K562 (cell line): ENCODE measurements at regions not wholly inside any gene's neighbourhood (a gene's known extent, or its start where the extent isn't known, plus 50 kb on each side); places are given as distances from the start of the nearest gene placed in this dataset.

Experiments used
- ATAC-seq: fragments of 200-7000 bp; cut with Tn5 transposase; 3 replicates; pipeline ENCODE4 v1.9.1; 2020; ENCODE audit warnings: moderate library complexity
- BruUV-seq: library from RNA; stranded (reverse); fragments of 400-500 nt; replicated peaks from 2 replicates; lab custom pipeline; 2021; lab: Mats Ljungman, UMichigan
- CTCF ChIA-PET: fragments of 300-600 bp; formaldehyde crosslinking; extraction: SDS; loops from one replicate; lab custom pipeline; 2021; ENCODE audit warnings: low intra/inter-chr PET ratio; lab: Yijun Ruan, JAX
- POLR2A ChIA-PET: fragments of 300-600, 350-650 bp; sonication (Branson Sonifier 250); formaldehyde crosslinking; extraction: SDS; loops from one replicate; lab custom pipeline; 2021; ENCODE audit warnings: antibody characterized with exemption, inconsistent platforms; lab: Yijun Ruan, JAX
- DNase-seq, 4 experiments: peaks; one replicate each; pipeline versions ENCODE4 v3.0.0 to v3.0.0-alpha.2; 2011 to 2018; ENCODE audit warnings: low spot score in 3 of 4, mixed read lengths in 3 of 4; ENCODE audit errors: extremely low read depth in 1 of 4
- FAIRE-seq: peaks from 2 replicates; lab custom pipeline; 2011; peaks lifted over from hg19 to GRCh38; lab: Jason Lieb, UNC
- H2AFZ ChIP-seq: 2 replicates; pipeline ENCODE4 v1.6.0; 2011; ENCODE audit warnings: low read depth, low read length, control low read depth, inconsistent platforms
- H3K27ac ChIP-seq: fragments of 200-600 bp; 3 replicates; pipeline ENCODE4 v1.8.0; 2011; ENCODE audit warnings: low read depth, mild to moderate bottlenecking, control low read depth, inconsistent platforms, low read length, moderate library complexity, mixed read lengths; ENCODE audit errors: extremely low read depth
- H3K27me3 ChIP-seq, 2 experiments: fragments of 300-600 bp in 1 of 2; 2 replicates in 1 of 2; 3 replicates in 1 of 2; pipeline versions ENCODE4 v1.6.0 to v1.8.0; 2011; ENCODE audit warnings: inconsistent platforms in 2 of 2, low read length in 2 of 2, mild to moderate bottlenecking in 1 of 2, mixed read lengths in 1 of 2, moderate library complexity in 1 of 2; ENCODE audit not compliant: control insufficient read depth in 2 of 2, insufficient read depth in 2 of 2
- H3K36me3 ChIP-seq: fragments of 300-600 bp; 3 replicates; pipeline ENCODE4 v1.8.0; 2011; ENCODE audit warnings: mild to moderate bottlenecking, low read length, inconsistent platforms; ENCODE audit not compliant: control insufficient read depth, insufficient read depth
- H3K4me1 ChIP-seq, 2 experiments: fragments of 200-600 bp in 1 of 2; replicated peaks in 1 of 2; 2 replicates in 1 of 2; 3 replicates in 1 of 2; pipeline versions ENCODE4 v1.5.1 to v1.8.0; 2011; ENCODE audit warnings: inconsistent platforms in 2 of 2, low read length in 2 of 2, mild to moderate bottlenecking in 1 of 2, mixed read lengths in 1 of 2, moderate library complexity in 1 of 2; ENCODE audit not compliant: control insufficient read depth in 2 of 2, insufficient read depth in 2 of 2
- H3K4me2 ChIP-seq: 2 replicates; pipeline ENCODE4 v1.6.1; 2011; ENCODE audit warnings: low read length, control low read depth, inconsistent platforms, mixed read lengths; ENCODE audit not compliant: insufficient read depth
- H3K4me3 ChIP-seq: fragments of 200-600 bp; sonication (generic), shearing (Covaris generic); 2 replicates; pipeline ENCODE4 v1.5.1; 2016; ENCODE audit warnings: control low read depth, inconsistent platforms
- H3K79me2 ChIP-seq: fragments of 200-600 bp; 3 replicates; pipeline ENCODE4 v1.8.0; 2011; ENCODE audit warnings: low read length, inconsistent platforms; ENCODE audit not compliant: control insufficient read depth, insufficient read depth
- H3K9ac ChIP-seq, 2 experiments: 2 replicates each; pipeline versions ENCODE4 v1.6.0 to v1.6.1; 2011; ENCODE audit warnings: low read depth in 2 of 2, low read length in 2 of 2, control low read depth in 1 of 2, inconsistent platforms in 1 of 2, mild to moderate bottlenecking in 1 of 2, mixed read lengths in 1 of 2; ENCODE audit not compliant: insufficient read depth in 1 of 2
- H3K9me1 ChIP-seq: one replicate; pipeline ENCODE4 v1.6.0; 2011; ENCODE audit warnings: inconsistent platforms, mild to moderate bottlenecking, low read length, moderate library complexity; ENCODE audit not compliant: control insufficient read depth, insufficient read depth
- H3K9me3 ChIP-seq: replicated peaks from 2 replicates; pipeline ENCODE4 v1.5.1; 2011; ENCODE audit warnings: low read depth, low read length, inconsistent platforms; ENCODE audit not compliant: control insufficient read depth, insufficient read depth
- H4K20me1 ChIP-seq: replicated peaks from 2 replicates; pipeline ENCODE4 v1.6.1; 2011; ENCODE audit warnings: low read length, inconsistent platforms, mixed read lengths; ENCODE audit not compliant: control insufficient read depth, insufficient read depth
- ATF1 ChIP-seq, 2 experiments: fragments of 450-650 bp in 1 of 2; IDR thresholded peaks; 2 replicates each; pipeline ENCODE4 v1.6.1; 2016; ENCODE audit warnings: missing compliant biosample characterization in 1 of 2, missing genetic modification characterization in 1 of 2
- FOXK1 ChIP-seq: sonication (generic); formaldehyde crosslinking; IDR thresholded peaks from 2 replicates; pipeline ENCODE4 v1.8.0; 2022; ENCODE audit warnings: missing genetic modification reagents, mild to moderate bottlenecking, borderline replicate concordance
- HNRNPK ChIP-seq: fragments of 200-400 bp; formaldehyde crosslinking; IDR thresholded peaks from one replicate; pipeline ENCODE4 v1.6.1; 2018; ENCODE audit warnings: mild to moderate bottlenecking, low read depth, low read length; ENCODE audit not compliant: poor library complexity, severe bottlenecking
- KHSRP ChIP-seq: fragments of 450-650 bp; IDR thresholded peaks from 2 replicates; pipeline ENCODE4 v1.6.1; 2017
- MXD1 ChIP-seq: fragments of 250-450 bp; sonication (Bioruptor Pico); IDR thresholded peaks from 2 replicates; pipeline ENCODE4 v1.8.0; 2021; ENCODE audit warnings: borderline replicate concordance, mild to moderate bottlenecking, moderate library complexity; ENCODE audit not compliant: poor library complexity, severe bottlenecking
- NCOR1 ChIP-seq: fragments of 450-650 bp; IDR thresholded peaks from 2 replicates; pipeline ENCODE4 v1.6.1; 2016; ENCODE audit warnings: mild to moderate bottlenecking, moderate library complexity
- NR1H2 ChIP-seq: sonication (generic); formaldehyde crosslinking; IDR thresholded peaks from 2 replicates; pipeline ENCODE4 v1.4.0; 2020; ENCODE audit warnings: mild to moderate bottlenecking, missing genetic modification reagents
- POU5F1 ChIP-seq: fragments of 150-350 bp; IDR thresholded peaks from 2 replicates; pipeline ENCODE4 v1.6.1; 2014; ENCODE audit warnings: borderline replicate concordance, low read length, low read depth, mild to moderate bottlenecking; ENCODE audit not compliant: partially characterized antibody
- SIRT6 ChIP-seq: IDR thresholded peaks from one replicate; pipeline ENCODE4 v1.6.1; 2012; ENCODE audit warnings: low read depth, mild to moderate bottlenecking, control low read depth, inconsistent platforms, low read length, moderate library complexity
- SMARCC2 ChIP-seq: fragments of 450-650 bp; IDR thresholded peaks from 2 replicates; pipeline ENCODE4 v1.6.1; 2017; ENCODE audit warnings: antibody characterized with exemption, moderate library complexity, mild to moderate bottlenecking, low read depth
- SNIP1 ChIP-seq: fragments of 450-650 bp; IDR thresholded peaks from 2 replicates; pipeline ENCODE4 v1.7.1; 2017; ENCODE audit warnings: low read depth, mild to moderate bottlenecking
- TAF9B ChIP-seq: fragments of 450-650 bp; IDR thresholded peaks from 2 replicates; pipeline ENCODE4 v1.6.1; 2018; ENCODE audit warnings: mild to moderate bottlenecking; ENCODE audit not compliant: partially characterized antibody
- TGIF2 ChIP-seq: sonication (generic); formaldehyde crosslinking; IDR thresholded peaks from 2 replicates; pipeline ENCODE4 v1.8.1; 2022; ENCODE audit warnings: mild to moderate bottlenecking, missing genetic modification reagents, moderate library complexity
- TRIM24 ChIP-seq, 2 experiments: fragments of 450-650 bp; IDR thresholded peaks; 2 replicates each; pipeline ENCODE4 v1.6.1; 2016
- TSHZ1 ChIP-seq: fragments of 250-450 bp; sonication (Bioruptor Pico); IDR thresholded peaks from 2 replicates; pipeline ENCODE4 v1.4.0; 2020; ENCODE audit warnings: mild to moderate bottlenecking, moderate library complexity
- ZNF134 ChIP-seq: fragments of 250-450 bp; sonication (Bioruptor Pico); conservative IDR thresholded peaks from 2 replicates; pipeline ENCODE4 v1.4.0; 2020
- WGBS: fragments of 100-300 bp; shearing (Covaris generic); methylation state at CpG from one replicate; pipeline ENCODE4 v1.1.6; 2016; ENCODE audit warnings: low coverage, mixed read lengths; ENCODE audit not compliant: insufficient coverage; ENCODE audit errors: missing lambda C conversion rate; 5-methylcytosine and 5-hydroxymethylcytosine counted together
- in situ Hi-C: fragments of 300-500 bp; cut with MboI; formaldehyde crosslinking; loops from 4 replicates; pipeline ENCODE4 v1.15.0; 2018; ENCODE audit warnings: inconsistent platforms, mixed read lengths
- intact Hi-C: fragments of 100-400 bp; cut with micrococcal nuclease; formaldehyde crosslinking; loops from 2 replicates; pipeline ENCODE4 v1.14.2; 2022
- TF ChIP-seq, protein P1 (sequence below): fragments of 450-650 bp; formaldehyde crosslinking; conservative IDR thresholded peaks from 2 replicates; pipeline ENCODE4 v1.4.0; 2022; ENCODE audit warnings: mild to moderate bottlenecking, missing genetic modification characterization
- TF ChIP-seq, protein P2 (sequence below): fragments of 450-650 bp; IDR thresholded peaks from 2 replicates; pipeline ENCODE4 v1.6.1; 2016; ENCODE audit warnings: antibody characterized with exemption

DNA sequence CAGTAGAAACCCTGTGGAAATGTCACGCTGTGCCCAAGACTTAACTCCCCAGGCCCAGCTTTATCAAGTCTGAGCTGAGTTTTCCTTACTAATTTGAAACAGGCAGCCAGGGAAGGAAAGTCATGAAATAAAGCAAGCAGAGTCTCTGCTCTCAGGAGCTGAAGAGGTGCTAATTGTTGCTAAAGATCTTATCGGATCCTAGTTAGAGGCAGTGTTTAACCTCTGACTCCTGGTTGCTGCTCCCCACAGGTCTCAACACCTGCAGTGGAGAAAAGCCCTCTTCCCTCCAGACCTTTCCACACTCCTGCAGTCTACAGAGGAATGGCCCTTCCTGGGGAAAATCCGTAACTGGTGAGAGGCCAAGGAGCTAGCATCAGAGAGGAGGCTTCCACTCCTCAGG, 628.2 kb downstream of the NTRK3 start:
- H3K4me3 ChIP-seq = no peak overlapping the region
- POLR2A ChIA-PET = interaction anchor here (1.1 kb wide), 1 partner anchor 9 kb away, joined by 3 read pairs; no protein-coding TSS in a partner anchor
- no peak for ATAC-seq
- peaks cover 18 to 38% of the 10 kb centered on the region in 2 experiments; a peak in 4 of 5 replicates for H3K4me1 ChIP-seq
- H2AFZ ChIP-seq = no peak overlapping the region
- no peaks in the 10 kb centered on the region for H3K27me3 ChIP-seq
- H3K27ac ChIP-seq = no peak overlapping the region
- peaks cover 18% of the 10 kb centered on the region for H3K79me2 ChIP-seq
- FAIRE-seq = no peak
- 40% methylated on average over 3 of the region's 3 CpGs for WGBS
- no peaks in the 10 kb centered on the region for H3K9me1 ChIP-seq
- BruUV-seq = no TSS peak
- no peak overlapping the region for H3K4me2 ChIP-seq
- H3K9ac ChIP-seq = peak overlapping the region in 1 of 2 experiments; percentile 3; a peak in 1 of 4 replicates
- in situ Hi-C loops (no loop called here), intact Hi-C loops (no loop called here)
- H3K36me3 ChIP-seq = peaks cover 11% of the 10 kb centered on the region; the same call in 1 of the 3 replicates
- no peaks in the 10 kb centered on the region for H3K9me3 ChIP-seq
- CTCF ChIA-PET = no interaction called here
- peak in 1 of 4 experiments; percentile 14 for DNase-seq
- peaks cover 15% of the 10 kb centered on the region for H4K20me1 ChIP-seq
- no peak for TF ChIP-seq TRIM24 (IDR thresholded peaks at IDR 0.05)
- TF ChIP-seq NR1H2 (CRISPR knock-in tag) = no peak
- no peak for TF ChIP-seq KHSRP
- TF ChIP-seq TAF9B = no peak
- TF ChIP-seq SNIP1 = no peak
- no peak for TF ChIP-seq MXD1 (CRISPR knock-in tag)
- TF ChIP-seq TSHZ1 (CRISPR knock-in tag) = no peak
- no peak for TF ChIP-seq FOXK1 (CRISPR knock-in tag)
- TF ChIP-seq, protein P1, sequence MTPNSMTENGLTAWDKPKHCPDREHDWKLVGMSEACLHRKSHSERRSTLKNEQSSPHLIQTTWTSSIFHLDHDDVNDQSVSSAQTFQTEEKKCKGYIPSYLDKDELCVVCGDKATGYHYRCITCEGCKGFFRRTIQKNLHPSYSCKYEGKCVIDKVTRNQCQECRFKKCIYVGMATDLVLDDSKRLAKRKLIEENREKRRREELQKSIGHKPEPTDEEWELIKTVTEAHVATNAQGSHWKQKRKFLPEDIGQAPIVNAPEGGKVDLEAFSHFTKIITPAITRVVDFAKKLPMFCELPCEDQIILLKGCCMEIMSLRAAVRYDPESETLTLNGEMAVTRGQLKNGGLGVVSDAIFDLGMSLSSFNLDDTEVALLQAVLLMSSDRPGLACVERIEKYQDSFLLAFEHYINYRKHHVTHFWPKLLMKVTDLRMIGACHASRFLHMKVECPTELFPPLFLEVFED (CRISPR knock-in tag) = no peak
- no peak for TF ChIP-seq POU5F1
- no peak for TF ChIP-seq SMARCC2
- no peak for TF ChIP-seq ZNF134 (CRISPR knock-in tag)
- no peak for TF ChIP-seq ATF1 (CRISPR knock-in tag; IDR thresholded peaks at IDR 0.05)
- TF ChIP-seq ATF1 (tag; IDR thresholded peaks at IDR 0.05) = no peak
- TF ChIP-seq TGIF2 (CRISPR knock-in tag) = no peak
- TF ChIP-seq SIRT6 = no peak
- TF ChIP-seq, protein P2, sequence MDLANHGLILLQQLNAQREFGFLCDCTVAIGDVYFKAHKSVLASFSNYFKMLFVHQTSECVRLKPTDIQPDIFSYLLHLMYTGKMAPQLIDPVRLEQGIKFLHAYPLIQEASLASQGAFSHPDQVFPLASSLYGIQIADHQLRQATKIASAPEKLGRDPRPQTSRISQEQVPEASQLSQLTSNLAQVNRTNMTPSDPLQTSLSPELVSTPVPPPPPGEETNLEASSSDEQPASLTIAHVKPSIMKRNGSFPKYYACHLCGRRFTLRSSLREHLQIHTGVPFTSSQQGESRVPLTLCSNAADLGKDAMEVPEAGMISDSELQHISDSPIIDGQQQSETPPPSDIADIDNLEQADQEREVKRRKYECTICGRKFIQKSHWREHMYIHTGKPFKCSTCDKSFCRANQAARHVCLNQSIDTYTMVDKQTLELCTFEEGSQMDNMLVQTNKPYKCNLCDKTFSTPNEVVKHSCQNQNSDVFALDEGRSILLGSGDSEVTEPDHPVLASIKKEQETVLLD = no peak
- no peak for TF ChIP-seq HNRNPK
- no peak for TF ChIP-seq NCOR1
